NCI-H2227 (cell line): ENCODE measurements at regions not wholly inside any gene's neighbourhood (a gene's known extent, or its start where the extent isn't known, plus 50 kb on each side); places are given as distances from the start of the nearest gene placed in this dataset.

Experiments used
- DNase-seq: peaks from one replicate; lab custom pipeline; 2025; ENCODE audit not compliant: unreplicated experiment; lab: John Stamatoyannopoulos, UW

GRCh38 chr6:19312241-19312978, 524.8 kb upstream of the ID4 start:
- DNase-seq: no peak

GRCh38 chr6:19317431-19317986, 519.7 kb upstream of the ID4 start:
- DNase-seq: no peak

GRCh38 chr6:19319005-19319404, 518.2 kb upstream of the ID4 start:
- no peak for DNase-seq

- DNase-seq: no peak
Observed at GRCh38 chr6:19320111-19320581, 517.0 kb upstream of the ID4 start.

GRCh38 chr6:19322691-19323485, 514.3 kb upstream of the ID4 start:
- DNase-seq: no peak

- DNase-seq: no peak
Observed at GRCh38 chr6:19324376-19324775, 512.8 kb upstream of the ID4 start.

GRCh38 chr6:19325335-19325789, 511.8 kb upstream of the ID4 start:
- DNase-seq: no peak

- DNase-seq: no peak
Observed at GRCh38 chr6:19327241-19327640, 509.9 kb upstream of the ID4 start.

- DNase-seq: no peak
Observed at GRCh38 chr6:19327661-19328060, 509.5 kb upstream of the ID4 start.

GRCh38 chr6:19329078-19329477, 508.1 kb upstream of the ID4 start:
- DNase-seq: no peak

GRCh38 chr6:19331089-19331488, 506.1 kb upstream of the ID4 start:
- no peak for DNase-seq

GRCh38 chr6:19332806-19333460, 504.2 kb upstream of the ID4 start:
- DNase-seq: no peak

GRCh38 chr6:19333936-19334335, 503.2 kb upstream of the ID4 start:
- DNase-seq: no peak

- no peak for DNase-seq
Observed at GRCh38 chr6:19336579-19336978, 500.6 kb upstream of the ID4 start.

GRCh38 chr6:19337101-19337500, 500.1 kb upstream of the ID4 start:
- no peak for DNase-seq

- no peak for DNase-seq
Observed at GRCh38 chr6:19342616-19343015, 494.6 kb upstream of the ID4 start.

GRCh38 chr6:19349429-19349828, 487.7 kb upstream of the ID4 start:
- no peak for DNase-seq

- DNase-seq: no peak
Observed at GRCh38 chr6:19354181-19354580, 483.0 kb upstream of the ID4 start.

- DNase-seq: no peak
Observed at GRCh38 chr6:19356692-19357091, 480.5 kb upstream of the ID4 start.

GRCh38 chr6:19362396-19362795, 474.8 kb upstream of the ID4 start:
- DNase-seq: no peak

- no peak for DNase-seq
Observed at GRCh38 chr6:19368511-19368910, 468.7 kb upstream of the ID4 start.
